ENCODE measurements at regions not wholly inside any gene's neighbourhood (a gene's known extent, or its start where the extent isn't known, plus 50 kb on each side); places are given as distances from the start of the nearest gene placed in this dataset.

DNA sequence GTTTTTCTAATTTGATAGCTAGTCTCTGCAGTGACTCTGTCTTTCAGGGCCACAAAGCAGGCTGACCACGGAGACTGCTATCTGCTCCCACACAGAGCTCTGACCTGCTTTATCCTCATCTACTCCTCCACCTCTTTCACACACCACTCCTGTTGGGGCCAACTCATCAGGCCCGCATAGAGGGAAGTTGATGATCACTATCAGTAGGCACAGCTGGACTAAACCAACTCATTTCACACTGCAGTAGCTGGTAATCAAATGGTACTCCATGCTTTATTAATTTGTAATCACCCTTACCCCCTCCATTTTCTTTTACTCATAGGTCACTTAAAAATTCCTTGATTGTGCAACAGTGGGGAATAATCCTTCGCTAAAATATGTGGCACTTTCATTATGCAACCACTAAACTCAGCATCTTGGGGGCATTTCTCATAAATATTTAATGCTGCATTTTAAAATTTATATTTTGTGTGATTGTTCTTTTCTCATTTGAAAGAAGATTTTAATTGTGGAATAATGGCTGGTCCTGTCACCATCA lies 249.8 kb upstream of the GCFC2 start:
- no peaks in the 10 kb centered on the region for H3K36me3 ChIP-seq
- H3K27ac ChIP-seq, result no peak overlapping the region
- H4K20me1 ChIP-seq, result no peaks in the 10 kb centered on the region
- no peak overlapping the region for H3K9ac ChIP-seq
- no peaks in the 10 kb centered on the region for H3K27me3 ChIP-seq
- no peak overlapping the region for H3K4me3 ChIP-seq
- no peaks in the 10 kb centered on the region for H3K9me3 ChIP-seq
- H3K4me1 ChIP-seq, result no peaks in the 10 kb centered on the region
- H3K4me2 ChIP-seq, result no peak overlapping the region
- no peak for TF ChIP-seq Cebpa-rat (IDR thresholded peaks at IDR 0.05)

DNA sequence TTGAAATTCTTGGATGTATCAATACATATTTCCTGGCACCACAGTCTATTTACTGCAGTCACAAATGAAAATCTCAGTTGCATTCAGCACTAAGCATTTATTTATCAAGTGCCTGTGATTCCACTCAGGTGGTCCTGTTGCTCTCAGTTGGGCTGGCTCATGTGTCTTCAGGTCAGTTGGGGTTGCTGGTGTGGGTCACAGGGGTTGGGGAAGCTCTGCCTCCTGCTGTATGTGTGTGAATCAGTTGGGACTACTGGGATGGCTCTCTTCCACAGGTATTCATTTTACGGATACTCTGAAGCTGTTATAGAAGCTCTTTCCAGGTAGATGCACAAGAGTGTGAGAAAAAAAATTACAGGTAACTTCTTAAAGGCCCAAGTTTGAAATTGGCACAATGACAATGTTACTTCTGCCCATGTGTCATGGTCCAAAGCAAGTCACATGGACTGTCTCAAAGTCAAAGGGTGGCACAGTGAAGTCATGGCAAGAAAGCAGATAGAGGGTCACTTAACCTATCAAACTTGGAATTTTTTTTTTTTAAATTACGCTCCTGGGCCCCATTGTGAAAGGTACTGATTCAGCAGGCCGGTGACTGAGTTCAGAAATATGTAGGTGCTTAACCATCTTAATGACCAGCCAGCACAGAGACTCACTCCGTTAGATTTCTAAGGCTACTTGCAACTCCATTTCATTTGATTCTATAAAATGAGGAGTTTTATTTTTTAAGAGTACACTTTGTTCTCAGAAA lies 249.2 kb upstream of the GCFC2 start:
- Histone ChIP-seq H4K20me1 (no peaks in the 10 kb centered on the region), H3K36me3 (no peaks in the 10 kb centered on the region), H3K4me1 (no peaks in the 10 kb centered on the region), H3K9me3 (no peaks in the 10 kb centered on the region), H3K4me2 (no peak overlapping the region), H3K9ac (no peak overlapping the region), H3K27me3 (no peaks in the 10 kb centered on the region), H3K27ac (no peak overlapping the region), H3K4me3 (no peak overlapping the region)
- no peak for TF ChIP-seq Cebpa-rat (IDR thresholded peaks at IDR 0.05)

DNA sequence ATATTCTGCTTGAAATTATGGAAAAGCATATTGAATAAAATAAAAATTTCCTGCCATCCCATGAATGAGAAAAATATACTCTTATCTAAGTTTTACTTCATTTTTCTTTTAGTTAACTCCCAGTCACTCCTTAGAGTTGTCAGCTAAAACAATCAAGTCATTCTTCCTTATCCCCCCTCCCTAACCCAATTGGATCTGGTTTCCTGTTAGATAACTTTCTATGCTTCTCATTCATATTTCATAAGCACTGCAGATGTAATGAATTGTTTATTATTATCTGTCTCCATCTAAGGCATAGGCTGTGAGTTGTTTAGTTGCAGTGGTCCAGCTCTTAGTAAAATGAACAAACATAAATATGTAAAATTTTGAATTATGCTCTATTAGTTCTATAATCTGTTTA lies 244.0 kb upstream of the GCFC2 start:
- Histone ChIP-seq H3K36me3 (no peaks in the 10 kb centered on the region), H3K9me3 (no peaks in the 10 kb centered on the region), H3K9ac (no peak overlapping the region), H3K4me3 (no peak overlapping the region), H3K27me3 (no peaks in the 10 kb centered on the region), H4K20me1 (no peaks in the 10 kb centered on the region), H3K4me2 (no peak overlapping the region), H3K4me1 (no peaks in the 10 kb centered on the region), H3K27ac (no peak overlapping the region)
- no peak for TF ChIP-seq Cebpa-rat (IDR thresholded peaks at IDR 0.05)

DNA sequence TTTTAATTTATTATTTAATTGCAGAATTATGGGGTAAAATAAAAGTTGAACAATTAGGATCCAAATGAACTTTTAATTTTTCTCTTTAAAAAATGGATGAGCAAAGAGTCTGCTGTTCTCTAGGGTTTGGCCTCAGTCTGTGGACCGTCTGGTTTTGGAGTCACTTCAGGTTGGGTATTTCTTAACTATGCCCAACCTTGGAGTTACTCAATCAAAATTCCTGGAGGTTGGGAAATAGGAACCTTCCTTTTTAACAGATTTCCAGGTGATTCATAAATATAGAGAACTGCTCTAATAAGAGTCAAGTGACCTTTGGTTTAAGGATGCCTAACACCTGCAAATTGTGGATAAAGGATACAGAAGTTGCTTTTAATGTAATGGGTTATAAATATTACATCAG lies 241.5 kb upstream of the GCFC2 start:
- no peaks in the 10 kb centered on the region for H3K27me3 ChIP-seq
- no peak overlapping the region for H3K27ac ChIP-seq
- H3K4me2 ChIP-seq, result no peak overlapping the region
- H4K20me1 ChIP-seq, result no peaks in the 10 kb centered on the region
- H3K4me1 ChIP-seq, result no peaks in the 10 kb centered on the region
- TF ChIP-seq Cebpa-rat (IDR thresholded peaks at IDR 0.05), result no peak
- no peaks in the 10 kb centered on the region for H3K9me3 ChIP-seq
- H3K4me3 ChIP-seq, result no peak overlapping the region
- H3K9ac ChIP-seq, result no peak overlapping the region
- H3K36me3 ChIP-seq, result no peaks in the 10 kb centered on the region

DNA sequence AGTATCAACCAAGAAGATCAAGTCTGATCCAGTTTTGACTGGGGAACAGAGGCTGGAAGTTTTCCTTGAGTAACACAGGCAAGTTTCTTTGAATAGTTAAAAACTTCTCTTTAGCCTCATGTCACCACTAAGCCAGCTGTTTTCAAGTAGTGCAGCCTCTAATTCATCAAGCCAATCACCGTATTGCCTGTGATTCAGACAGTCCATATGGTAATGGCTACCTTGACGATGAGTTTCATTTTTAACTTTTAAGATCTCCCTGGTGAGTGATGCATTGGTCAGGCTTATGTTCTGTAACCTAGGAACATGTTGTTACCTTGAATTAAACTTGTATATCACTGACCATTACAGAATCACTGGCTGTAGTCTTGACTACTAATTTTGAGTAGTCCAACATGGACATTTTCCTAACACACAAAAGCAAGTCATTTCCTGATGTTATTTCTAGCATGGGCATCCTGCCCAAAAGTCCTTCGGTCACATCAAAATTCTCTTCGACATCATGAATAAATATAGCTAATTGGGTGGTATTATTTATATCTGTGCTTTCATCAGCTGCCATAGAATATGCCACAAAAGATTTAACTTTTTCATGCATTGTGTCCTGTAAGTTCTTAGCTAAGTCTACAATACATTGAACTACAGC lies 238.8 kb upstream of the GCFC2 start:
- no peaks in the 10 kb centered on the region for H3K27me3 ChIP-seq
- no peaks in the 10 kb centered on the region for H3K36me3 ChIP-seq
- no peaks in the 10 kb centered on the region for H3K4me1 ChIP-seq
- no peak overlapping the region for H3K27ac ChIP-seq
- no peaks in the 10 kb centered on the region for H3K9me3 ChIP-seq
- H4K20me1 ChIP-seq, result no peaks in the 10 kb centered on the region
- H3K9ac ChIP-seq, result no peak overlapping the region
- H3K4me3 ChIP-seq, result no peak overlapping the region
- H3K4me2 ChIP-seq, result no peak overlapping the region
- no peak for TF ChIP-seq Cebpa-rat (IDR thresholded peaks at IDR 0.05)

DNA sequence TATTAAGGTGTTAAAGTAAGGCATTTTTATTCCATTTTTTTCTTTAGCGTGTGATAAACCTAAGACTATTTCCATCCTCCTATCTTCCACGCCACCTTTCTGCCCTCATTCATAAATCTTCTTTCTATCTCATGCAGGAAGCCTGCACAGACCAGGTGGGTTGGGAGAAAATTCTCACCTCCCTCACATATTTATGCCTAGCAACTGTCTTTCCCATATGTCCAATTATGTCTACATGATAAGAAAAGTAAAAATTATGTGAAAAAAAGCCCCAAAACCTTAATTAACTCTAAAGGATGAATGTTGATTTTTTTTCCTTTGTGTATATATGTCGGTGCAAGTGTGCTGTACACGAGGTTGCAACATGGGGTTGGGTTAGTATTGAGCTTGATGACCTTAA lies 225.6 kb upstream of the GCFC2 start:
- Histone ChIP-seq H4K20me1 (no peaks in the 10 kb centered on the region), H3K4me1 (no peaks in the 10 kb centered on the region), H3K36me3 (no peaks in the 10 kb centered on the region), H3K27ac (no peak overlapping the region), H3K4me3 (no peak overlapping the region), H3K27me3 (no peaks in the 10 kb centered on the region), H3K4me2 (no peak overlapping the region), H3K9ac (no peak overlapping the region), H3K9me3 (peaks cover 16% of the 10 kb centered on the region)
- TF ChIP-seq Cebpa-rat (IDR thresholded peaks at IDR 0.05), result no peak

DNA sequence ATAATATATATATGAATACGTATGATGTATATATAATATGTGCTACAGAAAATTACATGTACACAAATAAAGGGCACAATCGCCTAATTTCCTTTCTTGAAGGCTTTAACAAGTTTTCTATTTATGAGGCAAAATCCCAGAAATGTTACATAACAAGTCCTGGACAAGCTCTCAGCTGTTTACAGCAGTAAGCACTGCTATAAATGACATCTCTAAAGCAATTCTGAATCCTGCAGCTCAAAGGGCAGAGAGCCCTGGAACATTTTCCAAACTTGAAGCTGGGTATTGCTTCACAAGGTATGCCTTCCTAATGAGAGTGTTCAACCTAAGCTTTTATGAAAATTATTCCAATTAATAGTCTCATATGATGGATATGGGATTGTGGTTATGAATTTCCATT lies 222.3 kb upstream of the GCFC2 start:
- no peaks in the 10 kb centered on the region for H3K9me3 ChIP-seq
- H3K27me3 ChIP-seq, result no peaks in the 10 kb centered on the region
- no peak overlapping the region for H3K9ac ChIP-seq
- no peak overlapping the region for H3K4me3 ChIP-seq
- no peaks in the 10 kb centered on the region for H3K4me1 ChIP-seq
- H4K20me1 ChIP-seq, result no peaks in the 10 kb centered on the region
- H3K27ac ChIP-seq, result no peak overlapping the region
- no peaks in the 10 kb centered on the region for H3K36me3 ChIP-seq
- TF ChIP-seq Cebpa-rat (IDR thresholded peaks at IDR 0.05), result no peak
- no peak overlapping the region for H3K4me2 ChIP-seq

DNA sequence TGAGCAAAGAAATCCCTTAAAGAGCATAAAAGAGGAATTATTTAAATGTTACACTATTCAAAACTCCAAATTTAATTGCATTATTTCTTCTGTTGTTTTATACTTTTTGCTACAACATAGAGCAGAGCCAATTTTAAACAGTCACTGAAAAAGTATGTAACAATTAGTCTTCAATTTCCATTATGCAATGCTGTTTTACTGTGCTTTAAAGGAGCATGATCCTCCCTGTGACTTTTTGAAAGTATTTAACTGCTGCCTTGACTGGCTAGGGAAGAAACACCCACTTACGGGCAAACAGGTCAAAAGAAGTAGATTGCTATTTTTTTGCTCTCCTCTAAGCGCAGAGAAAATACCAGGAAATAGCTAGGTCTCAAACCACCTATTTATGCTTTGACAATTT lies 217.4 kb upstream of the GCFC2 start:
- no peak for TF ChIP-seq Cebpa-rat (IDR thresholded peaks at IDR 0.05)
- no peaks in the 10 kb centered on the region for H3K9me3 ChIP-seq
- no peak overlapping the region for H3K4me3 ChIP-seq
- no peak overlapping the region for H3K27ac ChIP-seq
- H3K4me1 ChIP-seq, result no peaks in the 10 kb centered on the region
- H3K4me2 ChIP-seq, result no peak overlapping the region
- no peaks in the 10 kb centered on the region for H3K27me3 ChIP-seq
- H3K9ac ChIP-seq, result no peak overlapping the region
- no peaks in the 10 kb centered on the region for H3K36me3 ChIP-seq
- H4K20me1 ChIP-seq, result no peaks in the 10 kb centered on the region

DNA sequence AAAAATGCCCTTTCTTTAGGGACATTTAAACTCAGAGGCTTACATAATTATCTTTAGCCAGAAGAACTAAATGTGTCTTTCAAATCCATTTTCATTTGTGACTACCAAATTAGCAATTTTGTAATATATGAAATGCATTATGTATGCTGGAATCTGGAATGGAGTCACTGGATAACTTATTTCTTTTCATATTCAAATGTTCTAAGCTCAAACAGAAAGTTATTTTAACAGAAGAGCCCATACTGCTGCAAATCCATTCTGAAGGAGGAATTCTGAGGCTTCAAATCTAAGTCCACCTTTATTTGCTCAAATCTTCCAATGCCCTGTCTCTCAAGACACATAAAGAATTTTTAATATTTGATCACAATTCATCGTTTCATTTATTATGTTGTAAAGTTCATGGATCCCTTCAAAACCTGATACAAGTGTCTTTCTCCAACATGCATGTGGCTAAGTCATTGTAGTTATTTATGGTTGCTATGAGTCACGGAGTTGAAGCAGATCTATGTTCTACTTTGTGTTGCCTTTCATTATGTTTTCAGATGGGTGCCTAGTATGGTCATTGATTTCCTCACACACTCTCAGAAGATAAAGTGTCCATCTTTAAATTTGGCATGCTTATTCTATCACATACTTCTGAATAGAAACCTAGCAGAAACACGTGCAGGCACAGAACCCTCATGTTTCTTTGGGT lies 214.8 kb upstream of the GCFC2 start:
- Histone ChIP-seq H3K9me3 (no peaks in the 10 kb centered on the region), H3K9ac (no peak overlapping the region), H4K20me1 (no peaks in the 10 kb centered on the region), H3K27me3 (no peaks in the 10 kb centered on the region), H3K4me1 (no peaks in the 10 kb centered on the region), H3K27ac (no peak overlapping the region), H3K4me3 (no peak overlapping the region), H3K36me3 (no peaks in the 10 kb centered on the region), H3K4me2 (no peak overlapping the region)
- no peak for TF ChIP-seq Cebpa-rat (IDR thresholded peaks at IDR 0.05)

DNA sequence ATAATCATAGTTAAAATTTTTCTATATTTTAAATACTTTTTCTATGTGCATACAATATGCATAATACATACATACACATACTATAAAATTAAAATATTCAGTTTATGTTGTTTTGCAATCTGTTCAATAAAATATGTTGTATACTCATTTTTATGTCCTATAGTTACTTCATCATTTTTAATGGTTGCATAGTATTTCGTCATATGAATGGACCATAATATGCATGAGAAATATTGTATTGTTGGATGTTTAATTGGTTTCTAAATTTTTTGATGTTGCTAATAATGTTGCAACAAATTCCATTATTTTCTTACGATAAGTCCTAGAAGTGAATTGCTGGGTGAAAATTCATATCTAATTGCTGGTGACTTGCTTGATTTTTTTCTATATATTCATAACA lies 211.5 kb upstream of the GCFC2 start:
- no peak overlapping the region for H3K9ac ChIP-seq
- H3K27ac ChIP-seq, result no peak overlapping the region
- no peaks in the 10 kb centered on the region for H3K27me3 ChIP-seq
- no peaks in the 10 kb centered on the region for H3K36me3 ChIP-seq
- no peak for TF ChIP-seq Cebpa-rat (IDR thresholded peaks at IDR 0.05)
- no peaks in the 10 kb centered on the region for H4K20me1 ChIP-seq
- no peaks in the 10 kb centered on the region for H3K9me3 ChIP-seq
- no peaks in the 10 kb centered on the region for H3K4me1 ChIP-seq
- H3K4me2 ChIP-seq, result no peak overlapping the region
- no peak overlapping the region for H3K4me3 ChIP-seq

Data from BLaER1 (cell line).